ENCODE measurements at regions not wholly inside any gene's neighbourhood (a gene's known extent, or its start where the extent isn't known, plus 50 kb on each side); places are given as distances from the start of the nearest gene placed in this dataset.

DNA sequence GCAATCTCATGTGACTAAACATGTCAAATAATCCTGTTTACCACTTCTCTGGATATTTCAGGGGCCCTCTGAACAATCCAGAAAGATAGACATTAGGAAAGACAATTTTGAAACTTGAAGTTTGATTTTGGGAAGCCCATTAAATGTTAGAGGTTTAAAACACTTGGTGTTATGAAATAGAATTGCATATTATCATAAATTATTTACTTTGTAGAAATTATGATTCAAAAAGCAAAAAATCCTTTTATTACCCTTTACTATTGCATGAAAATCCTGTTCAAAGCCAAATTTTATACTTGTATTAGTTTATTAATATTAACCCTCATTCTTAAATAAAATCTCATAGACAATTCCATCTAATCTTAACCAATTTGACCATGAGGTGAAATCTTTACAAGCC lies 1091.5 kb upstream of the ALCAM start:
- TF ChIP-seq GATA2 (IDR thresholded peaks at IDR 0.05; ENCODE audit: low read depth, low read length), result no peak
- no peak for TF ChIP-seq GATA3 (IDR thresholded peaks at IDR 0.05; ENCODE audit: low read depth, low read length)
